GM11168 (cell line): ENCODE measurements at regions not wholly inside any gene's neighbourhood (a gene's known extent, or its start where the extent isn't known, plus 50 kb on each side); places are given as distances from the start of the nearest gene placed in this dataset.

Experiments used
- in situ Hi-C: fragments of 300-500 bp; cut with MboI; formaldehyde crosslinking; loops from one replicate; pipeline ENCODE4 v1.12.0; 2022; ENCODE audit warnings: low sequenced_read_pairs; ENCODE audit not compliant: unreplicated experiment

DNA sequence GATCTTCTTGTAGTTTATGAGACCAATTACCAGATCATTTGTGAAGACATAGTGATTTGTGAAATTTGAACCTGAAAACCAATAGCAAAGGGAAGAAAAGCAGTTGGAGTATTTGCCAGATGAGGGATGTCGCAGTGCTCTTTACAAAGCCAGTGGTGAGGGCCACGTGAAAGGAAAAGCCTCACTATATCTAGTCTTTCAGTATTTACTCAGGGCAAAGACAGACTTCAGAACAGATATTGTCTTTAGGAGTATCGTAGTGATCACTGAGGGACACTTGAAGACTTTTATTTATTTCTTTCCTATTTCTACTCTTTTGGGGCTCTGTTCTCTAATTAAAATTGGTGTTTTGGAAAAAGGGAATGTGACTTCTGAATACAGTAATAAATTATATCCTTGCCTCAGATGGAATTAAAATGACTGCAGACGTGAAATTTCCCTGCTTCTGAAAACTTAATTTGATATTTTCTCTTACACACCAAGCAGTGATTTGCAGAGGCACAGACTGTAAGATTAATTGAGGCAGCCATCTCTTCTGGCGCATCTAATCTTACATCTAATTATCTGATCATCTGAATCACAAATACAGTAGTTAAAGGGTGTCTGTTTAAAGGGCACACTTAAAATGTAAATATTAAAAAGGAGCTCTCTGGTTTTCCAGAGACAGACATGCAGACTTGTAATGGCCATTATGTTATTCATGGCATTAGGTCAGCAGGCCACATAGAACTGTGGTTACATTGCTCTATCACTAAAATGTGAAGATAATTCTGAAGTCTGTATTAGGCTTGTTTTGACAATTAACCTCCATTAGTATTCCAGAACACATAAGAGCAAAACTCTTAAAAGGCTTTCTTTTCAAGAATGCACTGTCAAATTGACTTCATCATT is 193.0 kb upstream of the GOLIM4 start:
- in situ Hi-C loops = no loop called here

DNA sequence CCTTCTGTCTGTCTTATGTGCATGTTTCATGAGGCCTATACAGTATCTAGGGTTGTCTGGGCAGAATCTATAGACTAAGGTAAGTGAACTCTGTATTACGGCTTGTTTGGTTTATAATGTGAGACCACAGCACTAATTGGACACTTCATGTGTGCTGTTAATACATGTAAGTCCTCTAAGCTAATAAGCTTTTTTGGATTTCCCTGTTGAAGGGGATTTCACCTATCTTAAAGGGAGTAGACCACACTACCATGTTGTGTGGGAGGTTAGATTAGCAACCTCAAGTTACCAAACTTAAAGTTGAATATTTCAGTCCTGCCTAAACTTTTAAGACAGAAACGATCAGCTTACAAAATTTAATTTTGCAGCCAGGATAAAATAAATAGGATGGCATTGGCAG is 189.8 kb upstream of the GOLIM4 start:
- in situ Hi-C loops = no loop called here

DNA sequence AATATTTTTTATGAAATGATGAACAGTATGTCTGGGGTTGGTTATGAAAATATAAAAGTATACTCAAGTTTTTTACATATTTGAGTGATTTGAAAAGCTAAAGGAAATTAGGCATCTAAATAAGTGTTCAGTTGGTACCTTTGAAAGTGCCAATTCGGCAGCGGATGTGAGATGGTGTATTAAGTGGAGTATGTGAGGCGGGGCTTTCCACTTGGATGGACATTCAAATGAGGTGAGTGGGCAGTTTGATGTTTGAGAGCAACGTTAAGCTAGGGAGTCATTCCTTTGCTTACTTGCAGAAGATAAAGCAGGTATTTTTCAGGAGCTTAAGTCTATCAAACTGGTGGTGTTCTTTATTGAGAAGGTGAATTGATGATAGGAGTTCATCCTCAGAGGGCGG is 189.0 kb upstream of the GOLIM4 start:
- in situ Hi-C loops = no loop called here

DNA sequence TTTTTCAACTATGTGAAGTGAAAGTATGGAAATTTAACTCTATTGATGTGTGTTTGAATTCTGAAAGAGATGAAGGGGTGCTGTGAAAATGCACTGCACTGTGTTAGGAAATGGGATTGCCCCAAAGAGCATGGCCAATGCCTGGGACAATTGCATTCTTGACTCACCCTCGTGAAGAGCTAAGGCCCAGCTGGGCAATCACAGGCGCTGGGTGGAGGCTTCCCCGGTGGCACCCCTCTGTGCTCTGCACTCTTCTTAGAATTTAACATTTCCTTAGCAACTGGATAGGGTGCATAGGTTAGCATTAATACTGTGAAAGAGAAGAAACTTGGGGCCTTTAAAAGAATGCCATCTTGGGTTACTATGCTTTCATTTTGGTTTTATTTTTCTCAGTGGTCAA is 179.9 kb upstream of the GOLIM4 start:
- in situ Hi-C loops = no loop called here

DNA sequence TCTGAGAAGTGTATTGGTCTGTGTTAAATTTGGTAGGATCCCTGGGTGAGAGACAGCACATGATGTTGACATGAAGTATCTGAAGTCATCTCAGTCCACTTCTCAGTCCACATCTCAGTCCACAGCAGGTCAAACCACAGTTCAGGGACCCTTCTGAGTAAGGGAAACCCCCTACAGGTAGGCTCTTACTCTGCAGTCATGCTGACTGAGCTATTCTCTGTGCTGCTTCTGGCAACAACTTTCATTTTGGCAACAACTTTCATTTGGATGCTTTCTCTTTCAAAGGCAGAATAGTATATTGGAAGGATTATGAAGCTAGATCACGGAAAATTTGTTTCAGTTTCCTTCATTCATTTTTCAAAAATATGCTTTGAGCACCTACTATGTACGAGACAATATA is 178.2 kb upstream of the GOLIM4 start:
- in situ Hi-C loops = no loop called here

DNA sequence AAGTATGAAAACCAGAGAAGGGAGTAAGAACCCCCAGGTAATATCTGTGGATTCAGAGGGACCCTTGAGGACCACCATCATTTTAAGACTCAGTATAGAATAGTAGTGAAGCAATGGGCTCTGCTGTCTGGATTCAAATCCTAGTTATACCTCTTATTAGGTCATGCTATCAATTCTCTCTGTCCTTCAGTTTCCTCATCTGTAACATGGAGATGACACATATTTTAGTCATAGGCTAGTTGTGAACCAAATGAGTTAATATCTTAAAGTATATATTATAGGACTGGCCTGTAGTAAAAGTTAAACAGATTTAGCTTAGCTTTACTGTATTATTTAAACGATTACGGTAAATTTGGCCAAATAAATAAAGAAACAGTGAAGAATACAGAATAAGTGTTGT is 177.3 kb upstream of the GOLIM4 start:
- in situ Hi-C loops = no loop called here

DNA sequence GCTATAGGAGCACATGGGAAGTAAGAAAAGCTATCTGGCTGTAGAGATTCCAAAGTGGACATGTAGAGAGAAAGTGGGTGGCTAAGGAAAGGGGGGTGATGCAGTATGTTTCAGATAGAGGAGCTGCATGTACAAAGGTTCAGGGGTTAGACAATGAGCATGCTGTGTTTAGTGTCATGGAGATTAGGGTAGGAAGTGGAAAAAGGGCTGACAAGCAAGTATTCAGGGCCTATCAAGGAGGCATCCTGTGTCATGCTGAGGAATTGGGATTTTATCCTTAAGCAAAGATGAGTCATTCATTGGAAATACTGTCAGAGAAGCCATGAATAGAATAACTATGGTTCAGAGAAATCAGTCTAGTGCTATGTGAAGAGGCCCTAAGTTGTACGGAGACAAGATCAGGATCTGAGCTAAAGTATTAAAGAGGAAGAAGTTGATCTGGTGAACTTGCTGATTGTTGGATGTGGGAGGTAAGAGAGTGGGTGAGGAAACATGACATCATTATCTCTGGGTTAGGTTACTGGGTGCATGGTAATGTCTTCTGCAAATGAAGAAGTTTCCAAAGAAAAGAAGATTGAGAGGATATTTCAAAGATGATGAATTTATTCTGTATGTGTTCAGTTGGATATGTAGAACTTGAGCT is 176.7 kb upstream of the GOLIM4 start:
- in situ Hi-C loops = no loop called here

DNA sequence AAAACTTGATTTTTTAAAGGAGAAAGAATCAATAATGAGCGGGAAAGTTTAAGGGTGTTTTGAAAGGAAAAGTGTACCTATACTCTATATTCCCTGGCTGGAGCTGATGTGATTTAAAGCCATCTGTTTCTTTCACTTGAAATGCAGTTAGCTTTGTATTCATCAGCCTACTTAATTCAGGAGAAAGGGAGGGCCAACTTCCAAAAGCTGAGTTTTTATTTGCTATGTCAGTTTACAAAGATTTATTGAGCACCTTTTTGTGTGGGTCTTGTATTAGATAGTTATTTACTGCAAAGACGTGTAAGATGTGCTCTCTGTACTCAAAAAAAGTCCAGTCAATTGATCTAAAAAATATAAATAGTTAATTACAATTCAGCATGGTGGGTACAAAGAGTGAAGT is 176.2 kb upstream of the GOLIM4 start:
- in situ Hi-C loops = no loop called here

DNA sequence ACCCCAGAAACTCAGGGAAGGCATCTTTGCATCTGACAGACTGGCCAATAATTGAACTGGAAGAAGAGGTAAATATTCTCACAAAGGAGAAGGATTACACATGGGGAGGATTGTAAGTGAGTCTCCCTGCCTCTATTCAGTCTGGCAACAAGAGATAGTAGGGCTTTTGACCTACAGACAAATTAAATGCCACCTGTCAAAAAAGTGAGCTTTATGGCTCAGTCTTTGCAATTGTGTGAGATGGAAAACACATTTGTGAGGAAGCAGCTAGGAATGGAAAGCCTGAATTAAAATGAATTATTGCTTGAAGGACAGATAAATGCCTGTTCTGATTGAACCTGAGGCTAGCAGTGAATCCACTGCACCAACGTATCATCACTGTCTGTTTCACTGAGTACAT is 173.3 kb upstream of the GOLIM4 start:
- in situ Hi-C loops = no loop called here

DNA sequence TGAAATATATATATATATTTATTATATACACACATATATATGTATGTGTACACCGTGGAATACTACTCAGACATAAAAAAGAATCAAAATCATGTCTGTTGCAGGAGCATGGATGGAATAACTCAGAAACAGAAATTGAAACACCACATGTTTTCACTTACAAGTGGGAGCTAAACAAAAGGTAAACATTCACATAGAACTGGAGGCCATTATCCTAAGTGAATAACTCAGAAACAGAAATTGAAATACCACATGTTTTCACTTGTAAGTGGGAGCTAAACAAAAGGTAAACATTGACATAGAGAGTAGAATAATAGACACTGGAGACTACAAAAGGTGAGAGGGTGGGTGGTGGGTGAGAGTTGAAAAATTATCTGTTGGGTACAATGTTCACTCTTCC is 171.5 kb upstream of the GOLIM4 start:
- in situ Hi-C loops = no loop called here

DNA sequence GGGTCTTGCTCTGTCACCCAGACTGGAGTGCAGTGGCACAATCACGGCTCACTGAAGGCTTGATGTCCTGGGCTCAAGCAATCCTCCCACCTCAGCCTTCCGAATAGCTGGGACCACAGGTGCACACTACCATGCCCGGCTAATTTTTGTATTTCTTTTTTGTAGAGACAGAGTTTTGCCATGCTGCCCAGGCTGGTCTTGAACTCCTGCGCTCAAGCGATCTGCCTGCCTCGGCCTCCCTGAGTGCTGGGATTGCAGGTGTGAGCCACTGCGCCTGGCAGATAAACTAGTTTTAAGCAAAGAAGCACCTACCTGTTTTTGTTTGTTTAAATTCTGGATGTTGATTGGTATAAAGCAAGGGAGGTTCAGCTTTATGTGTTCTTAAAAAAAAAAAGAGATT is 170.6 kb upstream of the GOLIM4 start:
- in situ Hi-C loops = no loop called here

DNA sequence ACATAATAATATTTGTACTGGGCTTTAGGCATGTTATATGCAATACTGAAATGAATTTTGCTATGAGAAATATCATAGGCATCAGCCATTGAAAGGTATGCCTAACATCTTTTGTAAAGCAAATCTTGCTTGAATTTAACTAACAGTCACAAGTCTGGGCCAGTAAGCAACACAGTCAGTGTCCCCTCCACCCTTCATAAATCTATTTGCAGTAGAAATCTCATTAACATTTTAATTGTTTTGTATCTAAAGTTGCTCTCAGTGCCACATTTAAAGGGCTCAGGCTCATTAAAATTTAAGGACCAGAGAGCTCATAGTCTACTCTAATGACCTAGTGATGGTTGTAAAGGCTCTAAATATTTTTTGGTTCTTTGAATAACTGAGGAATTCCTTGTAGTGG is 167.2 kb upstream of the GOLIM4 start:
- in situ Hi-C loops = no loop called here

DNA sequence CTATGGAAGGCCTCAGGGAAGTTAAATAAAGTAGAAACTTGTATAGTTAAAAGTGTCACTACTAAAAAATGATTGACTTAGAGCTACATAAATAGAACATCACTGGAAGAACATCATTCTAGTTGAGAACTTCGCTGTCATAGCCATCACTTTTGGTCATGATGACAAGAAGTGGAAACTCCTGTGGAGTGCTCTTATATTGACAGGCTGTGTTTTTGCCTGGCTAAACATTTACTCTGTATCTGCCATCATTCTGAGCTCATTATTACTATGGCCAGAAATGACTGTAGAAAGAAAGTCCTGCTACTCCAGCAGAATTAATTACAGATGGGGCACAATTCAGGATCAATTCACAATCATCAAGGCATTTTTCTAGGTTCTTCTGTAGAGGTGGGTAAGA is 165.1 kb upstream of the GOLIM4 start:
- in situ Hi-C loops = no loop called here

DNA sequence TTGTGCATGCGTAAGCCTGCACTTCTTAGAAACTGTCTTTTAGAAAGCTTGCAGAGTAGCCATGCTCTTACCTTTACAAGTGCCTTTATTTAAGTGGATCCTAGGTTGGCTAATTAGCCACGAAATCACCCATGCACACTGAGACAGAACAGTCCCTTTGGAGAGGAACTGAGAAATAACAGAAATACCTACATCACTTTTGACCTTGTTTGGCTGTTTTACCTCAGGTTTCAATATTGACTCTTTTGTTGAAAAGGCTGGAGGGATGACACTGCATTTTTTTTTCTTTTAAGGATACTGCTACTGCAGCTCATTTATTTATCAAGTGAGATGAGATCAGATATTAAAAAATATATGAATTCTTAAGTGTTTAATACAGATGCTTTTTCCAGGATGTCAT is 155.6 kb upstream of the GOLIM4 start:
- in situ Hi-C loops = no loop called here

DNA sequence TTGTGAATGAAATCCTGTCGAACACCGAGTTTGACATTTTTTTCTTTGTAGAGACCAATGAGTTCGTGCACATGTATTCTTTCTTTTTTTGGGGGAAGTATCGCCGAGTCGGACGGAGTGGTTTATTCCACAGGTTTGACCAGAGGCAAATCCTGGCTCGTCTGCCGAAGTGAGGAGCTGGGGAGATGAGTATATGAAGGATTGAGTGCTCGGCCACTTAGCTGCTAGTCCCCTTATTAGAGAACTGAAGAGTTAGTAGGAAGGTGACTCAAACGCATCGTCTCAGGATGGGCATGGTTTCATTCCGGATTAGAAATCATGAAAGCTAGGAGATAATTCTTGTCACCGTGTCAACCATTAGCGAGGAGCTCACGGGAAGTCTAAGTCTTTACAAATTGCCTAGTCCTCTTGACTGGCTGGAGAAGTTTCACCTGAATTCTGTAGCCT is 154.7 kb upstream of the GOLIM4 start:
- in situ Hi-C loops = no loop called here

DNA sequence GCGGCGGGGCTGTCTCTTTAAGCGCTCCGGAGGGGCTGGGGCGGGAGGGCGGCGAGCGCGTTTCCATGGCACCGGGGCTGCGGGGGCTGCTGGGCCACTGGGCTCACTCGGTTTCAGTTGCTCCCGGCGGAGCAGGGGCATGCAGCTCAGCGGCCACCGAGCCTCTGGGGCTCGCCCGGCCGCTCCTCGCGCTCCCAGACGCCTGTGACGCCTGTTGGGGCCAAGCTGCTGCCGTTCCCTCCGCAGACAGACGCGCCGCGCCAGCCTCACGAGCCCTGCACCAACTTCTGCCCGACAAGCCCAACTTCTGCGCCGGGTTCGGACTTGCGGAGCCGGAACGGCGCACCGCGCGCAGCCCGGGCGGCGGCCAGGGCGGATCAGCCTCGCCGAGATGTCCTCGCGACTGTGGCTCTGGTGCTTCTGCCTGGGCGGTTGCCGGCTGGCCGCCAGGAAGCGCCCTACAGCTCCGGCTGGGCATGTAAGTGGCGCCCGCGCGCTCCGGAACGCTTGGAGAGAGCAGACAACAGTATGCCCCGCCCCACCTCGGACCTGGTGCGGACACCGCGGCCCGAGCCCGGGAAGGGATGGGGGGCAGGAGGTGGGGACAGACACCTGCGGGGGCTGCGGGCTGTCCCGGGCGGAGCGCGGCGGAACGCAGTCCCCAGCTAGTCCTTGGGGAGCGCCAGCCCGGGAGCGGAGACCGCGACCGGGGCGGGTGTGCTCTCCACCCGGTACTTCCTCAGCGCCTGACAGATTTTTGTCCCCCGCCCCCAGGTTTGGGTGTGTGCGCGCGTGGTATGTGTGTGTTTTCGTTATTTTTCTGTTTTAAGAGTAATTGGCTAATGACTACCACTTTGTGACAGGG is 154.1 kb upstream of the GOLIM4 start:
- in situ Hi-C loops = no loop called here

DNA sequence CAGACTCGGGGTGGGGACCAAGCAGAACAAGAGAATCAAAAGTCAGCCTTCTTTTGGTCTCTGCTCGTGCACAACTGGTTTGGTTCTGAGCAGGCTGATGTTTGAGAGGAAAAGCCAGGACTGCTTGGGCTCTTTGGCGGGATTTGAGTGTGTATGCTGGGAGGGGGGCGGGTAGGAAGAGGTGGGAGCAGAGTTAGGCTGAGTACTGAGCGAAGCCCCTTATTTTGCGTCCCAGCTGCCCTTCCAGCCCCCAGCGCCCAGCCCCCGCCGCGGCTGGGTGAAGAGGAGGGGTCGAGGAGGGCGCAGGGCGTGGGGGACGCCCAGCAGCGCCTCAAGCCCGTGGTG is 153.5 kb upstream of the GOLIM4 start:
- in situ Hi-C loops = no loop called here

DNA sequence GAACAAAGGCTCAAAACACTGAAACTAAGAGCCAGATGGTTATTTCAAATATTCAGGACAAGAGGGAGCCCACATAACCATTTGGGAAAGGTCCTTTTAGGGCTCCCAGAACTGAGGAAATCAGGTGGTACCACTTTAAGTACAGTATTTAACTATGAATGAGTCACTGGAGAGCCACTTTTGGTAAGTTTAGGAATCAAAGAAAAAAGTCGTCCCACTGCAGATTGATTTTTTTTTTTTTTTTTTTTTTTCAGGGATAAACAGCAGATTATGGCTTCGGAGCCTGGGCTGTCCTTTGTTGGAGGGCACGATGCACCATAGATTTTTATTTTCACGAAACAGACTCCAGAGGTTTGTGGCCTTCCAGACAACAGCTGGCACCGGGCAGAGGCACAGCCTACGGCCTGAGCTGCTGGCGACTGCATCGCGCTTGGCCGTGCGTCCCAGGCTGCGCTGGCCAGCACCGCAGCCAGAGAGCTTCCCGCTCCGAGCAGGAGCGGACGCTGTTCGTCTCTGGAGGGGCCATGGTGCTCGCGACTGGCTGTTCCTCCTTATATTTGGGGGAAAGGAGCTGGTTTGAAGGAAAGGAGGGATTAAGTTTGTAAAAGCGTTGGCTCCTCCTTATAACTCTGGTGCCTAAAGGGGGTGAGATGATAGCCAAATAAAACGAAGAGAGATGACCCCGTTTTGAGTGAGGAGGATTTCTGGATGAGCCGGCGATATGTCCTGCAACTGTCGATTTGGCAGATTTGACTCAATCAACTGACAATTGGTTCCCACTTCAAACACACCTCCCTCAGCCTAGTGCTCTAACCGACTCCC is 152.9 kb upstream of the GOLIM4 start:
- in situ Hi-C loops = no loop called here

DNA sequence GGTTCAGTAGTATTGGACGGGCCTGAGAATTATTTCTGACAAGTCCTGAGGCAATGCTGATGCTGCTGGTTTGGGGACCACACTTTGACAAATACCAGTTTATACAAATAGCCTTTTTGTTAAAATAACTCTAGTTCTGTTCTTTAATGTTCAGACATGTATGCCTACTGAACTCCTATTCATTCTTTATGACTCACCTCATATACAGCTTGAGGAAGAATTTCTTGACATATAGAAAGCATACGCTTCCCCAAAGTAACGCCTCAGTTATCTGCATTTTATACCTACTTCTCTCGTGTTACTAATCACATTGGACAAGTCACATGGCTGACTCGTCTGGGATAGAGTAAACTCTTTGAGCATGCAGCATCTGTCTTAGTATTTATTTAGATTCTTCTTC is 145.4 kb upstream of the GOLIM4 start:
- in situ Hi-C loops = no loop called here

DNA sequence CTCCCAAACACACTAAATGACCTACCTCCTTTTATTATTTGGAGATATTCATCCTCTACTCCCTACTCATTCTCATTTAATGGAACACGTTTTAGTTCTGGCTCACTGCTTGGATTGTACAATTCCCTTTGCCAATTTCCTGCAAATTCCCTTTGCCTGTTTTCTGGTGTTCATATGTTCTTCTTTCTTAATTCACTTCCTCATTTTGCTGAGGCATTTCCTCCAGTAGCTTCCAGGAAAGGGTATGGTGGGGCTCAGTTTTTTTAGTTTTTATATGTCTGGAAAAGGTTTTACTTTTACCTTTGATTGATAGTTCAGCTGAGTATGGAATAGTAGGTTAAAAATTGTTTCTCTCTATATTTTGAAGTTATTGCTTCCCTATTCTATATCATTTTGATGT is 143.6 kb upstream of the GOLIM4 start:
- in situ Hi-C loops = no loop called here
